HEK293T (cell line): ENCODE measurements at regions not wholly inside any gene's neighbourhood (a gene's known extent, or its start where the extent isn't known, plus 50 kb on each side); places are given as distances from the start of the nearest gene placed in this dataset.

ENCODE experiments used
- BHLHE40 ChIP-seq: fragments of 450-650 bp; IDR thresholded peaks from 2 replicates; pipeline ENCODE4 v1.6.1; 2016; ENCODE audit warnings: mild to moderate bottlenecking, moderate library complexity, borderline replicate concordance
- CTBP1 ChIP-seq: fragments of 450-650 bp; IDR thresholded peaks from 2 replicates; pipeline ENCODE4 v1.6.1; 2016; ENCODE audit warnings: borderline replicate concordance
- ELF4 ChIP-seq: fragments of 450-650 bp; IDR thresholded peaks from 2 replicates; pipeline ENCODE4 v1.6.1; 2017; ENCODE audit warnings: antibody characterized with exemption
- FOXA1 ChIP-seq: fragments of 450-650 bp; IDR thresholded peaks from 2 replicates; pipeline ENCODE4 v1.6.1; 2016; ENCODE audit warnings: mild to moderate bottlenecking
- FOXK2 ChIP-seq: fragments of 450-650 bp; IDR thresholded peaks from 2 replicates; pipeline ENCODE4 v1.6.1; 2016; ENCODE audit warnings: mild to moderate bottlenecking
- FOXM1 ChIP-seq: fragments of 450-650 bp; IDR thresholded peaks from 2 replicates; pipeline ENCODE4 v1.6.1; 2017; ENCODE audit warnings: mild to moderate bottlenecking, borderline replicate concordance
- L3MBTL2 ChIP-seq: fragments of 450-650 bp; conservative IDR thresholded peaks from 2 replicates; pipeline ENCODE4 v1.6.1; 2016; ENCODE audit warnings: mild to moderate bottlenecking
- LEF1 ChIP-seq: fragments of 450-650 bp; IDR thresholded peaks from 2 replicates; pipeline ENCODE4 v1.6.1; 2017; ENCODE audit warnings: mild to moderate bottlenecking, borderline replicate concordance
- NFRKB ChIP-seq: fragments of 450-650 bp; IDR thresholded peaks from 2 replicates; pipeline ENCODE4 v1.6.1; 2016; ENCODE audit warnings: mild to moderate bottlenecking, moderate library complexity
- SP1 ChIP-seq: fragments of 450-650 bp; IDR thresholded peaks from 2 replicates; pipeline ENCODE4 v1.6.1; 2017
- SUZ12 ChIP-seq: fragments of 450-650 bp; IDR thresholded peaks from 2 replicates; pipeline ENCODE4 v1.6.1; 2016; ENCODE audit warnings: mild to moderate bottlenecking
- TARDBP ChIP-seq: fragments of 450-650 bp; IDR thresholded peaks from 2 replicates; pipeline ENCODE4 v1.6.1; 2016
- ZNF384 ChIP-seq: fragments of 450-650 bp; IDR thresholded peaks from 2 replicates; pipeline ENCODE4 v1.6.1; 2016
- TF ChIP-seq, protein P1 (sequence below): fragments of 450-650 bp; IDR thresholded peaks from 2 replicates; pipeline ENCODE4 v1.6.1; 2016

GRCh38 chr22:25365491-25366261 is 146.2 kb downstream of the CRYBB2 start:
- no peak for TF ChIP-seq FOXM1
- TF ChIP-seq FOXK2, result no peak
- no peak for TF ChIP-seq BHLHE40
- TF ChIP-seq TARDBP, result no peak
- TF ChIP-seq SP1, result no peak
- TF ChIP-seq SUZ12, result no peak
- TF ChIP-seq, protein P1, sequence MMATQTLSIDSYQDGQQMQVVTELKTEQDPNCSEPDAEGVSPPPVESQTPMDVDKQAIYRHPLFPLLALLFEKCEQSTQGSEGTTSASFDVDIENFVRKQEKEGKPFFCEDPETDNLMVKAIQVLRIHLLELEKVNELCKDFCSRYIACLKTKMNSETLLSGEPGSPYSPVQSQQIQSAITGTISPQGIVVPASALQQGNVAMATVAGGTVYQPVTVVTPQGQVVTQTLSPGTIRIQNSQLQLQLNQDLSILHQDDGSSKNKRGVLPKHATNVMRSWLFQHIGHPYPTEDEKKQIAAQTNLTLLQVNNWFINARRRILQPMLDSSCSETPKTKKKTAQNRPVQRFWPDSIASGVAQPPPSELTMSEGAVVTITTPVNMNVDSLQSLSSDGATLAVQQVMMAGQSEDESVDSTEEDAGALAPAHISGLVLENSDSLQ, result no peak
- TF ChIP-seq ZNF384, result no peak
- no peak for TF ChIP-seq FOXA1
- TF ChIP-seq L3MBTL2, result no peak
- TF ChIP-seq CTBP1, result no peak
- no peak for TF ChIP-seq ELF4
- no peak for TF ChIP-seq LEF1
- no peak for TF ChIP-seq NFRKB
